GM21717 (cell line): ENCODE measurements at regions not wholly inside any gene's neighbourhood (a gene's known extent, or its start where the extent isn't known, plus 50 kb on each side); places are given as distances from the start of the nearest gene placed in this dataset.
"Not testable (repeated sequence)": the region's sequence is repeated elsewhere in the genome, so short reads cannot be mapped to it uniquely, and the experiment has no call there.

Source experiments
- ATAC-seq: cut with Tn5 transposase; IDR thresholded peaks from one replicate; pipeline ENCODE4 v1.9.1; 2021; ENCODE audit warnings: mild to moderate bottlenecking, moderate library complexity; ENCODE audit not compliant: unreplicated experiment

GRCh38 chr16:55059146-55059545 is 128.5 kb downstream of the IRX5 start:
- ATAC-seq, result no peak

- no peak for ATAC-seq
Observed at GRCh38 chr16:55061126-55061525, 130.5 kb downstream of the IRX5 start.

- no peak for ATAC-seq
Observed at GRCh38 chr16:55062442-55062841, 131.8 kb downstream of the IRX5 start.

- ATAC-seq, result no peak
Observed at GRCh38 chr16:55072976-55073375, 142.3 kb downstream of the IRX5 start.

- no peak for ATAC-seq
Observed at GRCh38 chr16:55073830-55074229, 143.2 kb downstream of the IRX5 start.

- ATAC-seq, result not testable (repeated sequence)
Observed at GRCh38 chr16:55075208-55075607, 144.5 kb downstream of the IRX5 start.

- no peak for ATAC-seq
Observed at GRCh38 chr16:55076053-55076452, 145.4 kb downstream of the IRX5 start.

- ATAC-seq, result no peak
Observed at GRCh38 chr16:55077266-55077665, 146.6 kb downstream of the IRX5 start.

- ATAC-seq, result no peak
Observed at GRCh38 chr16:55078153-55078552, 147.5 kb downstream of the IRX5 start.

- ATAC-seq, result no peak
Observed at GRCh38 chr16:55078699-55079410, 148.2 kb downstream of the IRX5 start.

GRCh38 chr16:55081622-55082590 is 151.2 kb downstream of the IRX5 start:
- no peak for ATAC-seq

GRCh38 chr16:55082591-55082976 is 151.9 kb downstream of the IRX5 start:
- no peak for ATAC-seq

- no peak for ATAC-seq
Observed at GRCh38 chr16:55083052-55083451, 152.4 kb downstream of the IRX5 start.

- no peak for ATAC-seq
Observed at GRCh38 chr16:55088098-55088497, 157.4 kb downstream of the IRX5 start.

- no peak for ATAC-seq
Observed at GRCh38 chr16:55089600-55089999, 158.9 kb downstream of the IRX5 start.

GRCh38 chr16:55091213-55091870 is 160.7 kb downstream of the IRX5 start:
- no peak for ATAC-seq

- ATAC-seq, result no peak
Observed at GRCh38 chr16:55091871-55092230, 161.2 kb downstream of the IRX5 start.

GRCh38 chr16:55100100-55100499 is 169.4 kb downstream of the IRX5 start:
- no peak for ATAC-seq

GRCh38 chr16:55101026-55101425 is 170.4 kb downstream of the IRX5 start:
- no peak for ATAC-seq

- ATAC-seq, result no peak
Observed at GRCh38 chr16:55102077-55102476, 171.4 kb downstream of the IRX5 start.

- no peak for ATAC-seq
Observed at GRCh38 chr16:55102531-55102930, 171.9 kb downstream of the IRX5 start.

GRCh38 chr16:55107851-55108250 is 177.2 kb downstream of the IRX5 start:
- no peak for ATAC-seq
